ENCODE measurements at regions not wholly inside any gene's neighbourhood (a gene's known extent, or its start where the extent isn't known, plus 50 kb on each side); places are given as distances from the start of the nearest gene placed in this dataset.

- TF ChIP-seq, protein P1, sequence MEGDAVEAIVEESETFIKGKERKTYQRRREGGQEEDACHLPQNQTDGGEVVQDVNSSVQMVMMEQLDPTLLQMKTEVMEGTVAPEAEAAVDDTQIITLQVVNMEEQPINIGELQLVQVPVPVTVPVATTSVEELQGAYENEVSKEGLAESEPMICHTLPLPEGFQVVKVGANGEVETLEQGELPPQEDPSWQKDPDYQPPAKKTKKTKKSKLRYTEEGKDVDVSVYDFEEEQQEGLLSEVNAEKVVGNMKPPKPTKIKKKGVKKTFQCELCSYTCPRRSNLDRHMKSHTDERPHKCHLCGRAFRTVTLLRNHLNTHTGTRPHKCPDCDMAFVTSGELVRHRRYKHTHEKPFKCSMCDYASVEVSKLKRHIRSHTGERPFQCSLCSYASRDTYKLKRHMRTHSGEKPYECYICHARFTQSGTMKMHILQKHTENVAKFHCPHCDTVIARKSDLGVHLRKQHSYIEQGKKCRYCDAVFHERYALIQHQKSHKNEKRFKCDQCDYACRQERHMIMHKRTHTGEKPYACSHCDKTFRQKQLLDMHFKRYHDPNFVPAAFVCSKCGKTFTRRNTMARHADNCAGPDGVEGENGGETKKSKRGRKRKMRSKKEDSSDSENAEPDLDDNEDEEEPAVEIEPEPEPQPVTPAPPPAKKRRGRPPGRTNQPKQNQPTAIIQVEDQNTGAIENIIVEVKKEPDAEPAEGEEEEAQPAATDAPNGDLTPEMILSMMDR (IDR thresholded peaks at IDR 0.05): no peak
- no peak for TF ChIP-seq POLR2A (IDR thresholded peaks at IDR 0.05)
Measured at GRCh38 chrX:16311671-16312070, 144.4 kb downstream of the MAGEB17 start.

All from heart left ventricle (tissue), 13 donors.